GM19452 (cell line): ENCODE measurements at regions not wholly inside any gene's neighbourhood (a gene's known extent, or its start where the extent isn't known, plus 50 kb on each side); places are given as distances from the start of the nearest gene placed in this dataset.

Source experiments
- ATAC-seq: cut with Tn5 transposase; IDR thresholded peaks from one replicate; pipeline ENCODE4 v1.9.1; 2021; ENCODE audit not compliant: unreplicated experiment

DNA sequence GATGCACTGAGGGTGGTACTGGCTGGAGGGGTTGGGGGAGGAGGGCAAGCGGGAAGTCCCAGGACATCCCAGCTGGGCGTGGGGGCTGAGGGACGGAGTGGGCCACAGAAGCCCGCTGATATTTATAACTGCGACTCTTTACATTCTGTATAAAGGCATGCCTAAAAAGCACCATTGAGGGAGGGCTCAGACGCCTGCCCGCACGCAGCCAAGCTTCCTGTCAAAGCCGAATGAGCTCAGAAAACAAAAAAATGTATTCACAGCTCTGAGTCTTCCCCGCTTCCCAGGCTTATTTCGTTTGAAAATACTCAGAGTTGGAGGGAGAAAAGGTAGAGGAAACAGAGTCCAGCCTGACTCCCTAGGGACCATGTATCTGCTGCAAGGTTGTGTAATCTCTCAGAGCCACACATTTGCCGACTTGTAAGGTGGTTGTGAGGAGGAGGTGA is 170.1 kb upstream of the HAAO start:
- no peak for ATAC-seq

DNA sequence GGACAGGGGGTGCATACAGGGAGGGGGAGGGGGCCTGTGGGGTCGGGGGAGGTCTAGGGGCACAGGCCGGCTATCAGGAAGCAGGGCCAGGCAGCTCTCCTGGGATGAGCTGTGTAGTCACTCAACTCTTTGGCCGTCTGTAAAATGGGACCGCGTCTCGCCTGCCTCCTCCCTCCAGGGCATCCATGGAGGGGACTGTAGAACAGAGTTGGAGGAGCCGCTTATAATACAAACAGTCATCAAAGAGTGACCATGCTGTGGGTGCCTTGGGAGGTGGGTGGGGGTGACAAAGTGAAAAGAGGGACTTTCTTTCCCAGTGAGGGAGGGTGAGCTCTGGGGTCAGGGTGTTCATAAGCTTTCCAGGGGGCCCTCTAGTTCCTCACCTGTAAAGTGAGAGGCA is 169.6 kb upstream of the HAAO start:
- ATAC-seq = no peak

DNA sequence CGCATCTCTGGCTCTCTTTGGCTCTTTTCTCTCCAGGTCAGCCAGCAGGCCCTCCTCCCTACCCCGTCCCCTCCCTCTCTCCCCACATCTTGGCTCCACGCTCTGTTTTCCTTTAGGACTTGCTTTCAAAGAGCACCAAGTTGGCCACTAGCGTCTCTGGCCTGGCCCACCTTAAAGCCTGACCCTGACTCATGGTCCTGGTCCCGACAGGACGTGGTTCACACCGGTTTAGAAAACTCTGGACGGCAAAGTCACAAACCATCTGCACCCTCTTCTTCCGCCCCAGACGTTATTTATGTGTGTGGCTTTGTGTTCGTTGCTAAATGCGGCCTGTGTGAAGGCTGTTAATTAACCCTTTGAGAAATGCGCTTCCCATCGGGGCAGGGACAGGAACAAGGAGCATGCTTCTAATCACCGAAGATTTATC is 169.0 kb upstream of the HAAO start:
- no peak for ATAC-seq

DNA sequence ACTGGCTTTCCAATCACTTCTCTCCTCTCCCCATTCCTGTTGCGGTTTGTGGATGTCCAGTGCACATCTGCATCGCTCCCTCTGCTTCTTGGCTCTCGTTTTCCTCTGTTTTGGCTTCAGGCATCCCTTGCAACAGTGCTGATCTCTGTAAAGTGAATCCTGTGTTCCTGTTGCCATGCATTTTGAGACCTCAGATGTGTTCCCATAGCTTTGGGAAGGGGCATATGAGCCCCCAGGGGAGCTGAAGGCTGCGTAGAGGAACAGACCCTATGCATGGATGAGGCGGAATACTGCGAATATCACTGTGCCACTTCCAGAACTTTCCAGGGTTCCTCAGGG is 168.4 kb upstream of the HAAO start:
- no peak for ATAC-seq

DNA sequence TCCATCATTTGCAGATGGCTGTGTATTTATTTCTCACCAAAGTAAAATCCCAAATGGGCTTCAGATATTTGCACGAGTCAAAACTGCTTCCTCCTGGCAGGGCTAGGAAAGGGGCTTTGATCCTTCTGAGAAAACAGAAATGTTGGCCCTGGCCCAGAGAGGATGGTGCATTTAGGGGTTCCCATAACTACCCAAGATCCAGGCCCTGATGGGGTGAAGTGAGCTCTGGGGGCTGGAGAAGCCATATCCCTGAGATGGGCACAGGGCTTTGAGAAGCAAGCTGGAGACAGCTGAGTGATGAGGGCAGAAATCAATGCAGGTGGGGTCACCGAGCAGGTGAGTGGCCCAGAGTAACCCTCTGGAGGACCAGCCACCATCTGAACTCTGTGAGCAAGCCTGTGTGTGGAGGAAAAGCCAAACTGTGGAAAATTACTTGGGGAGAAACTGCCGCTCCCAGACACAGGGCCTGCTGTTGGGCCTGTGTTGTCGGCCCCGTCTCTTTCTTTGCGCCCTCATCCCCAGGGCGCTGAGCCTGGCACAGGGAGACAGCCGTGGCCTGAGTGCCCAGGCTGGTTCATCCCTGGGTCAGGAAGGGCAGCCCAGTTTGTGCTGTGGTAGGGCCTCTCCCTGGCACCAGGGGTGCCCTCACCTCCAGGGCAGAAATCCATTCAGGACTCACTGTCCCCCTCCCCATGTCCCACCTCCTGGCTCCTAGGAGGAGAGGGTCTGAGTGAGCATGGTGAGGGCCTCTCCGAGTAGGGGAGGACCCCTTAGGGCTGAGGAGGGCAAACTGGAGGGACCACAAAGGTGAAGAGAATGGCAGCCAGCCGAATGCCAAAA is 167.8 kb upstream of the HAAO start:
- no peak for ATAC-seq

DNA sequence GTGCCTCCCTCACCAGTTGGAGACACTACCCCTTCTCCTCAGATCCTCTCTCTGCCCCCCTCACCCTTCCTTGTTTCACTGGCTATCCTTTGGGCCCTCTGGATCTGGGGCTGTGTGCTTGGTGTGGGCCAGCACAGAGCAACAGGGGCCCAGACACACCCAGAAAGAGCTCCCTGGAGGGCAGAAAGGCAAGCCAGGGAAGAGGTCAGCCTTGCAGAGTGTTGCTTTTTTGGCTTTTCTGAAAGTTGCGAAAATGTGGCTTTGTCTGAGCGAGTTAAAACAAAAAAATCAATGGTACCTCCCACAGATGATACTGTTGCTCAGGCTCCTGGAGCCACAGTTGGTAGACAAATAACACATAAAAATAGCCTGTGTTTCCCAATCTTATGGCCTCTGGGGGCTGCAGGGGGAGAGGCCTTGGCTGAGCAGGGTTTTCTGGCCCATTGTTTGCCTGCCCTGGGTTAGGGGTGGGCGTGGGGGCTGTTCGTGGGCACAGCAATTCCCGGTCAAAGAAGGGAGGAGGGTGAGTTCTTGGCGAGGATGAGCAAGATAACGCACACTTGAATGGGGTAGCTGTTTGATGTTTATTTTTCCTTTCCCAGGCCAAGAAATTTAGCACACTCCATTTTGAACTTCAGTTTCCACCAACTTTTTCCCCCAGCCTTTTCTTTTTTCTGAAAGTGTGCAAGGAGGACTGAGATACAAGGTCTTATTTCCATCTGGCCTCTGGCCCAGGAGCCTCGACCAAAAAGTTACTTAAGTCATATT is 167.0 kb upstream of the HAAO start:
- ATAC-seq = no peak

DNA sequence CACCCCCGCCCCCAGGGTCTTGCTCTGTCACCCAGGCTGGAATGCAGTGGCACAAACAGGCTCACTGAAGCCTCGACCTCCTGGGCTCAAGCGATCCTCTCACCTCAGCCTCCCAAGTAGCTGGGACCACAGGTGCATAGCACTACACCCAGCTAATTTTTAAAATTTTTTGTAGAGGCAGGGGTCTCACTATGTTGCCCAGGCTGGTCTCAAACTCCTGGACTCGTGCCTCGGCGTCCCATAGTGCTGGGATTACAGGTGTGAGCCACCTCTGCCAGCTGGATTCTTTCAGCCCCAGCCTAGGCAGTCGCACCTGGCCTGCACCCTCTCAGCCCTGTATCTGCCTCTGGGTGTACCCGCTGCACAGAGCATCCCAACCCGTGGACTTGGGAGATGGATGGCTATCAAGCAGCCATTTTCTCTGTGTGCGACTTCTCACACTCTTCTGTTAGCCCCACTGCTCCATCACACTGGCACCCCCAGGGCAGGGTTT is 166.4 kb upstream of the HAAO start:
- ATAC-seq = no peak

DNA sequence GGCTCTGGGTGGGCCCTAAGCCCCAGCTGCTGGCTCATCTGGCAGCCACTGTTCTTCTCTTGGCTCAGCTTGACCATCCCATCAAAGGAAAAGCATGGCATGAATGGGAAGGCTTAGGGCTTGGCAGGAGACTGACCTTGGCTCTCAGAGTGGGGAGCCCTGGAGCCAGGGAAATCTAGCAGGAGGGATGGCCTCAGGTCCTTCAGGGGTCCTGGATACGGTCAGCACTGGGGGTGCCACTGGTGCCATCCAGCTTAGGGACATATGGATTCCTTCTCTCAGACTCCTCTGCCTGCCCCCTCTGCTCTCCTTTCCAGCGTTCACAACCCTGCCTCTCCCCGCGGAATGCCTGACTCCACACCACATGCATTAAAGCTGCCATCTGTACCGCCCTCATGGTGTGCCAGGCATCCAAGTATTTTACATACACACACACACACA is 165.5 kb upstream of the HAAO start:
- no peak for ATAC-seq

DNA sequence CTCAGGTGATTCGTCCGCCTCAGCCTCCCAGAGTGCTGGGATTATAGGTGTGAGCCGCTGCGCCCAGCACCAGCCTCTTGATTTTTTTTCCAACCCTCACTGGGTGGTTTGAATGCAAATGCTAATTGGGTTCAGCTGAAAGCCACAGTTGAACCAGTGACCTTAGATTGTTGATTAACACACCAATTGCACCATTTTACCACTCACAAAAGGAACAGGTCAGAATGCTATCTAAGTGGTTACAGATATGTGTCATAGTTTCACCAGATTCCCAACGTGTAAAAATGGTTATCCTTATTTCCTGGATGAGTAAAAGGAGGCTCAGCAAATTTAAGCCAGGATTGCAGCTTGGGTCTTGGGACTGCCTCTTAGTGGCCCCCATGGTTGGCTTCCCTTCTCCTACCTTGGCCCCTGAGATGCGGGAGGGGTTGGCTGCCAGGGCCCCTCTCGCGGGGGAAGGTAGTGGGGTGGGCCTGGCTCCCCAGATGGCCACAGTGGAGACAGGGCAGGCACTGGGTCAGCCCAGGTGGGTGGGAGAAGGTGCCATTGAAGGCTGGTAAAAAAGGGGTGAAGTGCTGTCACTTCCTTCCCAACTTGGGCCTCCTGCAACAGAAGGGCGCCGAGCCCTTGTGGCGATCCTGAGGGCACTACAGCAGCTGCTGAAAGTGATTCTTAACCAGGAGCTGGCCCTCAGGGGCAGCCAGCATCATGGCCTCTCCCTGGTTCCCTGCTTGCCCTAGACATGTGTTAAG is 164.9 kb upstream of the HAAO start:
- ATAC-seq = peak; percentile 67

DNA sequence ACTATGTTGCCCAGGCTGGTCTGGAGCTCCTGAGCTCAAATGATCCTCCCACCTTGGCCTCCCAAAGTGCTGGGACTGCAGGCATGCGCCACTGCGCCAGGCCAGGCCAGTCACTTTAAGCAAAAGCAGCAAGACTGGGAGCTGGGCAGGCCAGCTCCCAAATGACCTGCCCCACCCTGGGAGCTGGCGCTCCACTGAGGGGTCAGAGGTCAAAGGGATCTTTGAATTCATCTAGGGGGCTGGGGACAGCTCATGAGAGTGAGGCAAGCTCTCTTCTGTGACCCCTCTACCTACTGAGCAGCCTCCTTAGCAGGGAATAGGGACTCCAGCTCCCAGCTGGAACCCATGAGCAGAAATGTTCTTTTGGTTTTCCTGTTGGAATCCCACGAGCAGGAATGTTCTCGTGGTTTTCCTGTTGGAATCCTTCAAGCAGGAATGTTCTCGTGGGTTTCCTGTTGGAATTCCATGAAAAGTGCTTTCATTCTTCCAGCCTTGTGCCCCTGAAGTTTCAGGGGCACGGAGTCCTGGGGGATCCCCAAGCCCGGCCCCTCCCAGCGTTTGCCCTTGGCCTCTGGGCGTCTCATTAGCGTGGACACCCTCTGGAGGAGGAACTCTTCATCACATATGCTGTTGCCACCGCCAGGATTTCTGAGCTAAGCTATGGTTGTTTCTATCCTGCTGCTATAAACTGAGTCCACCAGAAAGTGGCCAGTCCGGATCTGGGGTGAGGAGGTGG is 162.0 kb upstream of the HAAO start:
- no peak for ATAC-seq

DNA sequence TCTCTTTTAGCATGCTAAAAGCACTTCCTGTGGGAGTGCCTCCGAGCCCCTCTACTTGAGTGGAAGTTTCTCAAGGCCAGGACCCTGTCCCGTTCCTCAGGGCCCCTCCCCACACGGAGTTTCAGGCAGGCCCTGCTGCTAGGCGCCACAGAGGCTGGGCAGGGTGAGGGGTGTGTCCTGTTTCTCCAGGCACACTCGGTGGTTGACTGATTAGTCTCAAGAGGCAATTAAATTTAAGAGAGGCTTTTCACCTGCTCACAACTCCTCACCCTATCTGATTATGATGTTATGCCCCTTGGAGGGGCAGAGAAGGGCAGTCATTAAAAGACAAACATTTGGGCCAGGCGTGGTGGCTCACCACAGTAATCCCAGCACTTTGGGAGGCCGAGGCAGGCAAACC is 160.8 kb upstream of the HAAO start:
- no peak for ATAC-seq

DNA sequence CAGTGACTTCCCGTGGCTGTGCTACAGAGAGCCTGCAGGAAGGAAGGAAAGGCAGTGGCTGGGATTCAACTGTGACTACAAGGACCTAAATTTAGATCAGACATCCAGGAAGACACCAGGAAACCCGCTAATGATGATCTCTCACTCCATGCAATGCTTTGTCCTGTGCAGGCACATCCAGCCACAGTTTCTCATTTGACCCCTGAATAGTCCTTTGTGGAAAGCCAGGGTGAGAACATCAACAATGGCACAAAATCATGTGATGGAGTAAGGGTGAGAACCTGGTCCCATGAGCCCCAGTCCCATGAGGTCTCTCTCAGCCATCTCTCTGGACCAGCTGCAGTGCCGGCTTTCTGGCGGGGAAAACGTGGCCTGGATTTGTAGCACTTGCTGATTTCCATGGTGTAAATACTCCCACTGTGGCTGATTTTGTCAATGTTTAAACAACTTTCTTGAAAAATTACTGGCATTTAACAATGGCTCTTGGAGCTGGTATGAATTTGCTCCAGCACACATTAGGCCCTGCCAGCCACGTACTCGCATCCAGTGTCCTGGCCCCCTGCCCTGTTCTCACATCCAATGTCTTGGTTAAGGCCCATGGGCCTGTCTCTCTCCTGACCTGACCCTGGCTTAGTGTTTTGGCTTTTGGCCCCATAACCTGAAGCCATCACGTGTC is 159.0 kb upstream of the HAAO start:
- ATAC-seq = no peak

DNA sequence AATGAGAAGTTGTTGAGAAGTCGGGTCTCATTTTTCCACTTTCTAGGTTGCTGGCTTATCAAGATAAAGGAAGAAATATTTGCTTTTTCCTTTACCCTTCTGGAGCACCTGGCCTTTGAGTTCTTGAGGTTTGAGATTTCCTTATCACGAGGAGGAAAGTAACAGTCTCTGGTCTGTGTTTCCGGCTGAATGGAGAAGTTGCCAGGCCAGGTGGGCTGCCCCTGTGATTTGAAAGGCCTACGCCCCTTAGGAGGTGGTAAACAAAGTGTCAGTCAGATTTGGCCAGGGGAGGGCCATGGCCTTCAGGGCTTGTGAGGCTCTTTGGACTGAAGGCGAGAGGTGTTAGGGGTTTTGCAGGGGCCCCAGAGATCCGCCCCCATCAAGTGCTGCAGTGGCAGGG is 156.7 kb upstream of the HAAO start:
- ATAC-seq = no peak

DNA sequence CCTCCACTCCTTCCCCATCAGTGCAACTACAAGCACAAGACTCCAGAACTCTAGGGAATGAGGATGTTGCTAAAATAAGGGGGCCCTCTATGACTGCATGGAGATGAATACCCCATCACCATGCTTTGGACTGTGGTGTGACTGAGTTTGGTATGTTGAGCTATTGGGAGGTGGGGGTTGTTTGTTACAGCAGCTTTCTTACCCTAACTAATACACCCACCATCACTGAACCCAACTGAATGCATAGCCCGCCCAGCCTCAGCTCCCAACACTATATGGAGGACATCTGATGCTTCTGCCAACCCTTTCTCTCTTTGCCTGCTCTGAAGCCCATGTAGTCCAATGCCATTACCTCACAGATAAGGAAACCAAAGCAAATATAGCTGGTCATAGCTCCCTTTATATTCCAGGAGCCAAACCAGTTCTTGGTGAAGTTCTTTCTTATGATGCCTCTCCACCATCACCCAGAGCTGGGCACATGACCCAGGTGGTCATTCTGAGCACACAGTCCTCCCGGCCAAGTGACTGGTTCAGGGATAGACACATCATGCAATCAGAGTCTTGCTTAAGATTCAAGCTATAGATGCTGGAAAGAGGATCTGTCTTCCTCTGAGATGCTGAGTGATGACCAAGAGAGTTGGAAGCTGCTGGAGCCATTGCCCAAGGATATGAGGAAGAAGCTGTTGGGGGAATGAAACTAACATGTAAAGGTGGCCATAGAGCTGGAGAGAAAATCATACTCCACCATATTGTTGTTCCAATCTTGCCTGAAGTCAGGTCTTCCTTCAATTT is 155.6 kb upstream of the HAAO start:
- no peak for ATAC-seq

DNA sequence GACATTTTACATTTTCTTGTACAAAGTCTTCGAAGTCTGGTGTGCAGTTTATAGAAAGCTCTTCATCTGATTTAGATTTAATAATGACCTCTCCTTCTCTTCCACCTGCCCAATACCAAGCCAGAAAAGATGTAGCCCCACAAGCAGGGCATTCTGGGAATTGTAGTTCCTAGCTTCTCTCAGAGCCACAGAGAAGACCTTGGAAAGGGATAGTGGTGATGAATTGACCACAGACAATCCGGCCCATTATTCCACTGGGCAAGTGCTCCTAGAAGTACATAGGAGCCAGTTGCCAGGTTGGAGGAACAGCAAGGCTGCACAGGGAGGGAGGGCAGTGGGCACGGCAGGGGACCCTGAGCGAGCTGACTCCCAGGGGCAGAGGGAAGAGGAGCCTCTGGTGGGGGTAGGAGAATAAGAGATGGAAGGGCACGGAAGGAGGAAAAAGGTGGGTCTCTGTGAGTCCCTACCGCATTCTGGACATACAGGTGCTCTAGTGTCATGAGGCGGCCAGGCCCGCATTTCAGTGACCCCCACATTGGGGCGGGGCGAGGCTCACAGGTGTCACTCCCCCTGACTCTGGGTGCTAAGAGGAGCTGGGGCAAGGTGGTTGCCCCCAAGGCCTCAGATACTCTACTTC is 152.5 kb upstream of the HAAO start:
- ATAC-seq = no peak

DNA sequence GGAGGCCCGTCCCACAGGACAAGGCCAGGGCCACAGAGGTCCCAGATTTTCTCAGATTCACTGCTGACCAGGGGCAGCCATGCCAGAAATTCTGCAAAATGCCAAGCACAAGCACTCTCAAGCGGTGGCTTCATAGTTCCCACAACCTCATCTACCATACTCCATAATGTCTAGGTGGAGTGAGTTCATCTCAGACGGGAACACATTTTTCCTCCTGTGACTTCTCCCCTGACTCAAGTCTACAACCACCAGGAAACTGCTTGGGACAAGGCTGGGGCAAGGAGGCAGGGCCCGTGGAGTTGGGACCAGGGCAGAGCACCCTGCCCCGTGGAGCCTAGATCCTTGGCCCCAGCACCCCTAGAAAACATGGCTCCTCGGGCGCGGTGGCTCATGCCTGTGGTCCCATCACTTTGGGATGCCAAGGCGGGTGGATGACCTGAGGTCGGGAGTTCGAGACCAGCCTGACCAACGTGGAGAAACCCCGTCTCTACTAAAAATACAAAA is 150.7 kb upstream of the HAAO start:
- ATAC-seq = no peak

DNA sequence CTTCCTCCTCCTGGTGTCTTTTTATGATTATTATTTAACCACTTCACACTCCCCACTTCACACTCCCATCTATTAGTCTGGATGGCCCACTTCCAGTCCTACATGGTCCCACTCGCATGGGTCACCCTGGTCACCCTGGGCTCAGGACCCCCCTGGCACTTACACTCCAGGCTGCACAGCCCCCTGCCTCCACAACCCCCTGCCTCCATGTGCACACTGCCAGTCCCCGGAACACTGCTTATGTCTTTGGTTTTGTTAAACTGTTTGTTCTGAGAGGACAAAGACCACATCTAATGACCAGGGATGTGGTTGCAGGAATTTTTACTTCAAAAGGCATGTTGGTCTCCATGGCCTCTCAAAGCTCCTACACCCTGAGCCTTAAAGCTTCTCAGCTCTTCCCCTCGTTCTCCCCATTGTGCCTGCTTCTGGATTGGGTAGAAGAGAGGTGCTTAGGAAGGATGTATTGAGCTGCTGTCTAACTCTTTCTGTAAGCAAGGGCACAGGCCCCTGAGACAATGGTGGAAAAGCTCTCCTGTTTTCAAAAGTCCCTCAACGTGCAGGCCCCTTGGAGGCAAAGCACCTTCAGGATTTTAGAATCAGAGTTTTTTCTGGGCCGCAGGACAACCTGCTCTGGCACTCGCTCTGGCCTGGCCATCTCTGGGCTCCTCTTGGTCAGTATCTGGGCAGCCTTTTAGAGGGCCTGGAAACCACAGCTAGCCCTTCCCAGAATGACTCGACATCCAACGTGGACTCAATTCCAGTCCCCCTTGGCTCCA is 150.0 kb upstream of the HAAO start:
- no peak for ATAC-seq

DNA sequence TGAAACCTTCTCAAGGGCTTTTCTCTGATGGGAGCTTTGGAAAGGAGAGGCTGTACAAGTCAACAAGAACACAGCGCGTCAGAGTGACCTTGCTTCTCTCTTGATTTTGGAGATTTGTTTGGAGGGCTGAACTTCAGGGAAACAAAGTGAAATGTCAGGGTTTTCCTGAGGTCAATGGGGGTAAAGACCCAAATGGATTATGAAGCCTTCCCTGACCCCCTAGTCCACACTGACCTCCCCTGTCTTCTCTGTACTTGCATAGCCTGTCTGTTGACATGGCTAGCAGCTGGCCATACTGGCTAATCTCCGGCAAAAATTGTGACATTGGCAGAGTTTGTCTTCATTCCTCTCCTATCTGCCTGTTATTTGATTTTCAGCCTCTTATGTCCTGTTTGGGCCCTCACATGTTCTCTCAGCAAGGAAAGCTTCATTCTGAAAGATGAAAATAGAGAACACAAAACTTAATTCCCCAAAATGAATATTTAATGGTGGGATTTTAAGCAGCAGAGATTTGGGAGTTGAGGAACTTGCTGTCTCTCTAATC is 149.3 kb upstream of the HAAO start:
- ATAC-seq = no peak
